NOMO-1 (cell line): ENCODE measurements at regions not wholly inside any gene's neighbourhood (a gene's known extent, or its start where the extent isn't known, plus 50 kb on each side); places are given as distances from the start of the nearest gene placed in this dataset.
"Not testable (repeated sequence)": the region's sequence is repeated elsewhere in the genome, so short reads cannot be mapped to it uniquely, and the experiment has no call there.

Source experiments
- DNase-seq, 2 experiments: peaks; one replicate each; lab custom pipeline; 2025; ENCODE audit not compliant: unreplicated experiment in 2 of 2; lab: John Stamatoyannopoulos, UW

- DNase-seq, result no peak
These were observed 66.1 kb upstream of the GPC1 start for GRCh38 chr2:240369335-240369734.

GRCh38 chr2:240369801-240370585 lies 65.5 kb upstream of the GPC1 start:
- no peak for DNase-seq

GRCh38 chr2:240371129-240372000 lies 64.1 kb upstream of the GPC1 start:
- no peak for DNase-seq

GRCh38 chr2:240372101-240372500 lies 63.4 kb upstream of the GPC1 start:
- no peak for DNase-seq

- no peak for DNase-seq
These were observed 62.1 kb upstream of the GPC1 start for GRCh38 chr2:240373289-240373885.

- no peak for DNase-seq
These were observed 61.2 kb upstream of the GPC1 start for GRCh38 chr2:240374085-240374907.

GRCh38 chr2:240375024-240375645 lies 60.3 kb upstream of the GPC1 start:
- no peak for DNase-seq

- DNase-seq, result no peak
These were observed 58.7 kb upstream of the GPC1 start for GRCh38 chr2:240376739-240377138.

- no peak for DNase-seq
These were observed 58.1 kb upstream of the GPC1 start for GRCh38 chr2:240377366-240377765.

GRCh38 chr2:240379089-240379636 lies 56.3 kb upstream of the GPC1 start:
- DNase-seq, result no peak

- no peak for DNase-seq
These were observed 52.2 kb upstream of the GPC1 start for GRCh38 chr2:240383099-240383758.

- no peak for DNase-seq
These were observed 51.4 kb upstream of the GPC1 start for GRCh38 chr2:240383871-240384700.

- DNase-seq, result no peak
These were observed 50.6 kb upstream of the GPC1 start for GRCh38 chr2:240384711-240385450.

- DNase-seq, result not testable (repeated sequence)
These were observed 49.9 kb upstream of the GPC1 start for GRCh38 chr2:240385451-240386161.
